H1 (cell line): ENCODE measurements at regions not wholly inside any gene's neighbourhood (a gene's known extent, or its start where the extent isn't known, plus 50 kb on each side); places are given as distances from the start of the nearest gene placed in this dataset.

ENCODE experiments used
- CTCF ChIA-PET: fragments of 300-600 bp; sonication (Branson Sonifier 250); formaldehyde crosslinking; loops from one replicate; lab custom pipeline; 2021; ENCODE audit not compliant: partially characterized antibody; lab: Charles Lee
- POLR2A ChIA-PET: fragments of 300-600 bp; sonication (Branson Sonifier 250); formaldehyde crosslinking; loops from one replicate; lab custom pipeline; 2021; ENCODE audit warnings: inconsistent platforms; ENCODE audit not compliant: partially characterized antibody; lab: Charles Lee
- DNase-seq, 2 experiments: peaks; one replicate each; pipeline versions ENCODE4 v3.0.0 to v3.0.0-alpha.2; 2010 to 2022; ENCODE audit warnings: low spot score in 2 of 2, low read depth in 1 of 2, mixed read lengths in 1 of 2
- FAIRE-seq: peaks from 2 replicates; lab custom pipeline; 2011; peaks lifted over from hg19 to GRCh38; lab: Jason Lieb, UNC
- H2AFZ ChIP-seq: 2 replicates; pipeline ENCODE4 v1.8.1; 2012; ENCODE audit warnings: low read length, inconsistent platforms
- H2AK5ac ChIP-seq: 2 replicates; pipeline ENCODE4 v1.6.1; 2013; ENCODE audit warnings: low read depth, low read length
- H2BK120ac ChIP-seq: replicated peaks from 2 replicates; pipeline ENCODE3; 2013; ENCODE audit warnings: low read depth, low read length, inconsistent platforms
- H2BK12ac ChIP-seq: 2 replicates; pipeline ENCODE4 v1.6.1; 2013; ENCODE audit warnings: low read depth, low read length
- H2BK15ac ChIP-seq: 2 replicates; pipeline ENCODE4 v1.6.1; 2013; ENCODE audit warnings: low read length
- H2BK20ac ChIP-seq: 2 replicates; pipeline ENCODE4 v1.6.1; 2013; ENCODE audit warnings: low read length
- H2BK5ac ChIP-seq: 2 replicates; pipeline ENCODE4 v1.6.1; 2013; ENCODE audit warnings: low read depth, low read length
- H3K14ac ChIP-seq: 2 replicates; pipeline ENCODE4 v1.6.1; 2013; ENCODE audit warnings: inconsistent platforms; ENCODE audit not compliant: insufficient read length
- H3K18ac ChIP-seq: 2 replicates; pipeline ENCODE4 v1.6.1; 2013; ENCODE audit warnings: low read length; ENCODE audit errors: extremely low read depth
- H3K23ac ChIP-seq: 2 replicates; pipeline ENCODE4 v1.6.1; 2013; ENCODE audit warnings: inconsistent platforms; ENCODE audit not compliant: insufficient read length
- H3K23me2 ChIP-seq: 2 replicates; pipeline ENCODE4 v1.6.1; 2013; ENCODE audit warnings: low read depth, low read length
- H3K27ac ChIP-seq: 2 replicates; pipeline ENCODE4 v1.6.1; 2011; ENCODE audit warnings: low read depth, low read length, inconsistent platforms
- H3K27me3 ChIP-seq, 4 experiments: replicated peaks in 1 of 4; 1 replicate in 1 of 4; 2 replicates in 3 of 4; pipeline versions ENCODE4 v1.6.1 to v1.8.1; 2011 to 2013; ENCODE audit warnings: low read length in 3 of 4, mild to moderate bottlenecking in 3 of 4, inconsistent platforms in 2 of 4, mixed read lengths in 2 of 4, moderate library complexity in 1 of 4; ENCODE audit not compliant: control insufficient read depth in 3 of 4, insufficient read depth in 3 of 4; ENCODE audit errors: extremely low read depth in 1 of 4
- H3K36me3 ChIP-seq, 4 experiments: 2 replicates each; pipeline versions ENCODE4 v1.6.1 to v1.8.1; 2011 to 2013; ENCODE audit warnings: mild to moderate bottlenecking in 4 of 4, low read length in 3 of 4, moderate library complexity in 2 of 4, control low read depth in 1 of 4, inconsistent platforms in 1 of 4; ENCODE audit not compliant: insufficient read depth in 4 of 4, control insufficient read depth in 2 of 4
- H3K4ac ChIP-seq: replicated peaks from 2 replicates; pipeline ENCODE3; 2013; ENCODE audit warnings: low read length, low read depth, mixed read lengths, inconsistent platforms; ENCODE audit not compliant: insufficient read length
- H3K4me1 ChIP-seq, 4 experiments: replicated peaks in 1 of 4; 1 replicate in 1 of 4; 2 replicates in 3 of 4; pipeline versions ENCODE4 v1.6.1 to v1.8.1; 2011 to 2013; ENCODE audit warnings: low read length in 3 of 4, inconsistent platforms in 2 of 4, mixed read lengths in 1 of 4; ENCODE audit not compliant: insufficient read depth in 4 of 4, control insufficient read depth in 3 of 4
- H3K4me2 ChIP-seq, 2 experiments: 2 replicates each; pipeline versions ENCODE4 v1.6.1 to v1.8.1; 2011 to 2013; ENCODE audit warnings: low read depth in 2 of 2, low read length in 2 of 2, control low read depth in 1 of 2, inconsistent platforms in 1 of 2, mild to moderate bottlenecking in 1 of 2; ENCODE audit not compliant: insufficient read depth in 1 of 2
- H3K4me3 ChIP-seq, 4 experiments: fragments of 200-600, 300-600 bp in 1 of 4; sonication (generic), shearing (Covaris generic), sonication (Bioruptor Twin) in 1 of 4; 2 replicates each; pipeline versions ENCODE4 v1.5.1 to v1.8.1; 2011 to 2016; ENCODE audit warnings: low read length in 4 of 4, low read depth in 3 of 4, control low read depth in 2 of 4, inconsistent platforms in 2 of 4, mild to moderate bottlenecking in 2 of 4, mixed read lengths in 1 of 4, moderate library complexity in 1 of 4; ENCODE audit not compliant: insufficient read depth in 2 of 4; ENCODE audit errors: extremely low read depth in 1 of 4
- H3K56ac ChIP-seq: replicated peaks from 2 replicates; pipeline ENCODE3; 2013; ENCODE audit warnings: low read depth, mild to moderate bottlenecking, mixed read lengths, low read length, inconsistent platforms; ENCODE audit not compliant: insufficient read length
- H3K79me1 ChIP-seq: 2 replicates; pipeline ENCODE4 v1.6.1; 2013; ENCODE audit warnings: low read depth, low read length, control low read depth
- H3K79me2 ChIP-seq, 2 experiments: 2 replicates each; pipeline versions ENCODE4 v1.6.1 to v1.8.1; 2012 to 2013; ENCODE audit warnings: low read length in 2 of 2, mild to moderate bottlenecking in 2 of 2, inconsistent platforms in 1 of 2; ENCODE audit not compliant: insufficient read depth in 2 of 2, control insufficient read depth in 1 of 2
- H3K9ac ChIP-seq, 4 experiments: replicated peaks in 1 of 4; 1 replicate in 1 of 4; 2 replicates in 3 of 4; pipeline versions ENCODE4 v1.6.1 to v1.8.1; 2011 to 2013; ENCODE audit warnings: low read depth in 3 of 4, low read length in 3 of 4, control low read depth in 2 of 4, mild to moderate bottlenecking in 2 of 4, moderate library complexity in 2 of 4, inconsistent platforms in 1 of 4; ENCODE audit errors: extremely low read depth in 1 of 4
- H3K9me3 ChIP-seq, 2 experiments: 2 replicates each; pipeline versions ENCODE4 v1.6.1 to v1.8.1; 2012 to 2013; ENCODE audit warnings: mild to moderate bottlenecking in 2 of 2, moderate library complexity in 2 of 2, control low read depth in 1 of 2, inconsistent platforms in 1 of 2, low read depth in 1 of 2, low read length in 1 of 2, mixed read lengths in 1 of 2; ENCODE audit not compliant: insufficient read depth in 2 of 2
- H4K20me1 ChIP-seq, 2 experiments: replicated peaks in 1 of 2; 2 replicates each; pipeline versions ENCODE3 to v1.8.1; 2011 to 2013; ENCODE audit warnings: inconsistent platforms in 2 of 2, low read length in 2 of 2, mild to moderate bottlenecking in 1 of 2; ENCODE audit not compliant: insufficient read depth in 2 of 2, control insufficient read depth in 1 of 2
- H4K5ac ChIP-seq: 2 replicates; pipeline ENCODE4 v1.6.1; 2013; ENCODE audit warnings: low read length, low read depth, mixed read lengths, inconsistent platforms; ENCODE audit not compliant: insufficient read length
- H4K8ac ChIP-seq: 2 replicates; pipeline ENCODE4 v1.8.0; 2013; ENCODE audit warnings: mild to moderate bottlenecking, moderate library complexity, low read length, inconsistent platforms; ENCODE audit not compliant: insufficient read depth; ENCODE audit errors: extremely low read depth
- H4K91ac ChIP-seq: replicated peaks from 2 replicates; pipeline ENCODE3; 2013; ENCODE audit warnings: low read length, mixed read lengths, inconsistent platforms; ENCODE audit not compliant: insufficient read length
- BCL11A ChIP-seq, 2 experiments: IDR thresholded peaks; one replicate each; pipeline ENCODE4 v1.6.1; 2011; ENCODE audit warnings: low read depth in 2 of 2, low read length in 2 of 2, mild to moderate bottlenecking in 2 of 2
- CBX8 ChIP-seq: fragments of 300-800, 300-1000 bp; sonication (generic); IDR thresholded peaks from 2 replicates; pipeline ENCODE4 v1.7.1; 2016; ENCODE audit warnings: low read depth, low read length, borderline replicate concordance
- CHD2 ChIP-seq: IDR thresholded peaks from 2 replicates; pipeline ENCODE4 v1.6.1; 2012; ENCODE audit warnings: low read length, improper control_type of control experiment
- EGR1 ChIP-seq: IDR thresholded peaks from 2 replicates; pipeline ENCODE4 v1.6.1; 2011; ENCODE audit warnings: low read depth, low read length, borderline replicate concordance
- EP300 ChIP-seq, 2 experiments: IDR thresholded peaks; 1 replicate in 1 of 2; 2 replicates in 1 of 2; pipeline ENCODE4 v1.6.1; 2011 to 2012; ENCODE audit warnings: low read depth in 2 of 2, low read length in 2 of 2, mild to moderate bottlenecking in 2 of 2, borderline replicate concordance in 1 of 2, inconsistent platforms in 1 of 2, moderate library complexity in 1 of 2
- HDAC6 ChIP-seq: IDR thresholded peaks from one replicate; pipeline ENCODE4 v1.7.1; 2012; ENCODE audit warnings: low read depth, mild to moderate bottlenecking, inconsistent platforms, low read length, moderate library complexity
- JUN ChIP-seq: IDR thresholded peaks from 2 replicates; pipeline ENCODE4 v1.6.1; 2011; ENCODE audit warnings: low read depth, mild to moderate bottlenecking, improper control_type of control experiment, low read length
- JUND ChIP-seq: IDR thresholded peaks from 2 replicates; pipeline ENCODE4 v1.6.1; 2011; ENCODE audit warnings: mild to moderate bottlenecking, improper control_type of control experiment, low read length
- KDM1A ChIP-seq: fragments of 200-600, 300-600 bp; sonication (generic); IDR thresholded peaks from 2 replicates; pipeline ENCODE4 v1.7.1; 2016; ENCODE audit warnings: mild to moderate bottlenecking, low read length, borderline replicate concordance
- KDM4A ChIP-seq: IDR thresholded peaks from one replicate; pipeline ENCODE4 v1.7.1; 2012; ENCODE audit warnings: low read depth, mild to moderate bottlenecking, moderate library complexity, low read length, inconsistent platforms; ENCODE audit not compliant: severe bottlenecking
- NRF1 ChIP-seq: IDR thresholded peaks from 2 replicates; pipeline ENCODE4 v1.6.1; 2011; ENCODE audit warnings: mild to moderate bottlenecking, low read depth, low read length, improper control_type of control experiment
- SIRT6 ChIP-seq: IDR thresholded peaks from one replicate; pipeline ENCODE4 v1.7.1; 2012; ENCODE audit warnings: low read length, inconsistent platforms
- SIX5 ChIP-seq: IDR thresholded peaks from 2 replicates; pipeline ENCODE4 v1.6.1; 2011; ENCODE audit warnings: mild to moderate bottlenecking, low read depth, low read length
- SUZ12 ChIP-seq: fragments of 200-600 bp; sonication (generic); IDR thresholded peaks from 2 replicates; pipeline ENCODE4 v1.6.1; 2012; ENCODE audit warnings: mild to moderate bottlenecking, inconsistent platforms, low read length, moderate library complexity, mixed read lengths
- TCF12 ChIP-seq: IDR thresholded peaks from 2 replicates; pipeline ENCODE4 v1.6.1; 2011; ENCODE audit warnings: low read depth, mild to moderate bottlenecking, low read length
- WGBS, 2 experiments: shearing (Covaris generic) in 1 of 2; methylation state at CpG; one replicate each; pipeline versions ENCODE4 v1.1.6 to v1.1.7; 2013 to 2015; ENCODE audit warnings: low lambda C conversion rate in 2 of 2, mixed read lengths in 2 of 2, inconsistent platforms in 1 of 2, low coverage in 1 of 2, missing lambda C conversion rate in 1 of 2; ENCODE audit not compliant: insufficient replicate concordance in 2 of 2, insufficient coverage in 1 of 2, insufficient read length in 1 of 2; ENCODE audit errors: extremely low coverage in 1 of 2, missing lambda C conversion rate in 1 of 2; 5-methylcytosine and 5-hydroxymethylcytosine counted together

DNA sequence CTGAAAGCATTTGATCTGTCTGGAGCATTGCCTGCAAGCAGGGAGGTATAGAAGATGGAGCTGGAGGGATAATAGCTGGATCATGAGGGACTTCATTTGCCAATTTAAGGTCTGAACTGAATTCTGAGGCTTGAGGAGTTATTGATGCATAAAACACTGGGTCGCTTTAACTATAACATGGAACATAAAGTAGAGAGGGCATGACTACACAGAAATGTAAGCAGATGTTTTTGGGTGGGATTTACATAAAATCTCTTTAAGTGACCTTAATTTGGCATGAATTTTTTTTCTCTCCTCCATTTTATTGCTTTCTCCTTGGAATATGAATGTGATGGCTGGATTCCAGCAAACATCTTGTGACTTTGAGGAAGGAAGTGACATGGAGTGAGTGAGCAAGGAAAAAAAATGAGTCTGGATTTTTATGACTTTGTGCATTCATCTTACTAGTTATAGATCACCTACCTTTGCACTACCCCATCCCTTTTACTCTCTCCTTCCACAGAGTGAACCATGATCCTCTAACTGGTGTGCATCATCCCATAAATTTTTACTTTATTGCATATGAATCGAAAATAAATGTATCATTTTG lies 356.0 kb downstream of the DUSP6 start:
- no peak overlapping the region for H2BK5ac ChIP-seq
- H3K14ac ChIP-seq: no peak overlapping the region
- no peak overlapping the region for H2BK120ac ChIP-seq
- ChIA-PET POLR2A (interaction anchor here (1.3 kb wide), 1 partner anchor 9 kb away, joined by 3 read pairs; no protein-coding TSS in a partner anchor), CTCF (interaction anchor here (0.6 to 0.8 kb wide), 2 partner anchors 362 to 888 kb away, joined by 3 read pairs; no protein-coding TSS in a partner anchor)
- H3K9me3 ChIP-seq: no peaks in the 10 kb centered on the region
- H3K79me1 ChIP-seq: no peaks in the 10 kb centered on the region
- DNase-seq (no peak), FAIRE-seq (no peak)
- 89% methylated on average over 2 of the region's 2 CpGs; no CpG with 5 or more reads in 1 of the 2 experiments for WGBS, 2 experiments
- H2BK15ac ChIP-seq: no peak overlapping the region
- no peaks in the 10 kb centered on the region for H3K79me2 ChIP-seq
- no peak overlapping the region for H3K27ac ChIP-seq
- no peak overlapping the region for H3K23ac ChIP-seq
- no peak overlapping the region for H2AFZ ChIP-seq
- no peak overlapping the region for H3K18ac ChIP-seq
- H4K8ac ChIP-seq: no peak overlapping the region
- H2BK20ac ChIP-seq: no peak overlapping the region
- H3K4ac ChIP-seq: no peak overlapping the region
- no peak overlapping the region for H3K4me3 ChIP-seq
- H4K5ac ChIP-seq: no peak overlapping the region
- no peak overlapping the region for H4K91ac ChIP-seq
- no peak overlapping the region for H2BK12ac ChIP-seq
- H3K9ac ChIP-seq: no peak overlapping the region
- no peak overlapping the region for H2AK5ac ChIP-seq
- no peaks in the 10 kb centered on the region for H3K27me3 ChIP-seq
- no peak overlapping the region for H3K4me2 ChIP-seq
- no peaks in the 10 kb centered on the region for H4K20me1 ChIP-seq
- H3K56ac ChIP-seq: no peak overlapping the region
- H3K23me2 ChIP-seq: no peaks in the 10 kb centered on the region
- H3K36me3 ChIP-seq: no peaks in the 10 kb centered on the region
- peaks cover 0 to 3% (median 0%) of the 10 kb centered on the region in 4 experiments; a peak in 1 of 7 replicates for H3K4me1 ChIP-seq
- TF ChIP-seq CBX8: no peak
- no peak for TF ChIP-seq TCF12
- no peak for TF ChIP-seq EGR1
- no peak for TF ChIP-seq CHD2
- TF ChIP-seq EP300 (IDR thresholded peaks at IDR 0.05; ENCODE audit: borderline replicate concordance in 1 of 2, low read depth in 2 of 2, low read length in 2 of 2): no peak
- no peak for TF ChIP-seq JUND
- TF ChIP-seq JUN: no peak
- TF ChIP-seq KDM4A: no peak
- no peak for TF ChIP-seq BCL11A (IDR thresholded peaks at IDR 0.05; ENCODE audit: low read depth in 2 of 2, low read length in 2 of 2)
- no peak for TF ChIP-seq SIRT6
- no peak for TF ChIP-seq HDAC6
- no peak for TF ChIP-seq SIX5
- no peak for TF ChIP-seq KDM1A
- TF ChIP-seq SUZ12: no peak
- no peak for TF ChIP-seq NRF1
